Suppressor macrophage treated with lipopolysaccharide for 1 hour (primary cell): ENCODE measurements at regions not wholly inside any gene's neighbourhood (a gene's known extent, or its start where the extent isn't known, plus 50 kb on each side); places are given as distances from the start of the nearest gene placed in this dataset.
A peak's percentile ranks its signal among the peaks of the same experiment; 100 is the strongest.
"Not testable (repeated sequence)": the region's sequence is repeated elsewhere in the genome, so short reads cannot be mapped to it uniquely, and the experiment has no call there.

Experiments used
- DNase-seq, 3 donors: peaks; one replicate each; pipeline ENCODE4 v3.0.0-alpha.2; 2020 to 2022

- no peak for DNase-seq
Observed at GRCh38 chr6:144621332-144621731, 336.2 kb downstream of the UTRN start.

- DNase-seq, result no peak
Observed at GRCh38 chr6:144624246-144624645, 339.1 kb downstream of the UTRN start.

- no peak for DNase-seq
Observed at GRCh38 chr6:144624716-144625115, 339.6 kb downstream of the UTRN start.

- DNase-seq, result no peak
Observed at GRCh38 chr6:144630857-144631256, 345.7 kb downstream of the UTRN start.

- peak in 2 of 3 donors; percentile 28 to 41 for DNase-seq
Observed at GRCh38 chr6:144632266-144632665, 347.1 kb downstream of the UTRN start.

- DNase-seq, result no peak
Observed at GRCh38 chr6:144633886-144634285, 348.8 kb downstream of the UTRN start.

- no peak for DNase-seq
Observed at GRCh38 chr6:144634371-144634770, 349.2 kb downstream of the UTRN start.

GRCh38 chr6:144635051-144635450, 349.9 kb downstream of the UTRN start:
- DNase-seq, result no peak

- not testable (repeated sequence) for DNase-seq
Observed at GRCh38 chr6:144636025-144636424, 350.9 kb downstream of the UTRN start.

- peak; percentile 65 to 82 (median 77) for DNase-seq
Observed at GRCh38 chr6:144637541-144637940, 352.4 kb downstream of the UTRN start.

- no peak for DNase-seq
Observed at GRCh38 chr6:144639654-144640053, 354.5 kb downstream of the UTRN start.

GRCh38 chr6:144641286-144641685, 356.2 kb downstream of the UTRN start:
- no peak for DNase-seq

- DNase-seq, result no peak
Observed at GRCh38 chr6:144644776-144645175, 359.6 kb downstream of the UTRN start.

GRCh38 chr6:144646093-144647056, 361.2 kb downstream of the UTRN start:
- no peak for DNase-seq

- no peak for DNase-seq
Observed at GRCh38 chr6:144647406-144647964, 362.4 kb downstream of the UTRN start.

- DNase-seq, result no peak
Observed at GRCh38 chr6:144647971-144648651, 363.0 kb downstream of the UTRN start.

- DNase-seq, result no peak
Observed at GRCh38 chr6:144649085-144649484, 363.9 kb downstream of the UTRN start.

GRCh38 chr6:144651234-144651633, 366.1 kb downstream of the UTRN start:
- DNase-seq, result no peak

- DNase-seq, result no peak
Observed at GRCh38 chr6:144652292-144652891, 367.3 kb downstream of the UTRN start.

GRCh38 chr6:144653885-144654505, 368.9 kb downstream of the UTRN start:
- peak; percentile 67 to 89 (median 85) for DNase-seq

- no peak for DNase-seq
Observed at GRCh38 chr6:144654506-144654905, 369.4 kb downstream of the UTRN start.

GRCh38 chr6:144655376-144655775, 370.2 kb downstream of the UTRN start:
- DNase-seq, result peak in 1 of 3 donors; percentile 41

- DNase-seq, result no peak
Observed at GRCh38 chr6:144657691-144658090, 372.6 kb downstream of the UTRN start.
